Activated naive CD4-positive, alpha-beta T cell treated with anti-CD3 and anti-CD28 coated beads, Interleukin-2, amount 50 U/mL, for 16 hours (primary cell): ENCODE measurements at regions not wholly inside any gene's neighbourhood (a gene's known extent, or its start where the extent isn't known, plus 50 kb on each side); places are given as distances from the start of the nearest gene placed in this dataset.

Experiments used
- DNase-seq: peaks from one replicate; pipeline ENCODE4 v3.0.0-alpha.2; 2020

- no peak for DNase-seq
Observed at GRCh38 chr12:46914336-46914735, 88.5 kb upstream of the SLC38A4 start.

DNA sequence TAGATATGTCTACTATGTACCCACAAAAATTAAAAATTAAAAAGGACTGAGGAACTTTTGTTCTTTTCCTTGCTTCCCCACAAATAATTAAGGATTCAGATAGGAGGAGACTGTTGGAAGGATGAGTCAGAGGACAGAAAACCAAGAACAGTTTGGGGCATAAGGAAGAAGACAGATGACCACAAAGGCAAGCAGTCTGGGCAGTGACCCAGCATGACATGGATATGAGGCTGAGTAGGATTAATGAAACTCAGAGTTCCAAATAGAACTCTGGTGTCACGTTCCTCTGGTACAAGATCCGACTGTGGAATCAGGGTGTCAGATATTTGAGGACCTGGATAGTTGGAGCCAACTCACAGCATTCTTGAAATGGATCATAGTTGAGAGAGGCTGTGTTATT, 89.3 kb upstream of the SLC38A4 start:
- DNase-seq, result no peak

DNA sequence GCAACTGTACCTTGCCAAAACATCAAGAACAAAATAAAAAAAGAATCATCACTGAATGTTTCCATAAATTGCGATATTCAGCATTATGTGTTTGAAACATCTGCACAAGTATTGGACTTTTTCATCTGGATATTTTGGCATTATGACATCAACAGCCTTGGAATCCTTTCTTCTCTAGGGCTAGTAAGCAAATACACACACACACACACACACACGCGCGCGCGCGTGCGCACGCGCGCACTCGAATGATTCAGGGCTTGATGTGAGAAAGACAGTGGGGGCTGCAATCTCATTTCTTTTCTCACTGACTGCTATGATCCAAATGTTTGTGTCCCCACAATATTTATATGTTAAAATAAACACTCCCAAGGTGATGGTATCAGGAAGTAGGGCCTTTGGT, 90.0 kb upstream of the SLC38A4 start:
- no peak for DNase-seq

GRCh38 chr12:46916796-46917419, 91.1 kb upstream of the SLC38A4 start:
- DNase-seq, result no peak

DNA sequence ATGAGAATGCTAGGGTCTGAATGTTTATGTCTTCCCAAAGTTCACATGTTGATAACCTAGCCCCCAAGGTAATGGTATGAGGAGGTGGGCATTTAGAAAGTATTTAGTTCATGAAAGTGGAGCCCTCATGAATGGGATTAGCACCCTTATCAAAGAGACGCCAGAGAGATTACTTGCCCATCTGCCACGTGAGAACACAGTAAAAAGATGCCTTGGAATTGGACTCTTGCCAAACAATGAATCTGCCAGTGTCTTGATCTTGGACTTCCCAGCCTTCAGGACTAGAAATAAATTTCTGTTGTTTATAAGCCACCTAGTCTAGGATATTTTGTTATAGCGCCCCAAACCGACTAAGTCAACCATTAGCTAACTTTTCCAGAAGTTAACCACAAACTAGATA, 92.0 kb upstream of the SLC38A4 start:
- no peak for DNase-seq

DNA sequence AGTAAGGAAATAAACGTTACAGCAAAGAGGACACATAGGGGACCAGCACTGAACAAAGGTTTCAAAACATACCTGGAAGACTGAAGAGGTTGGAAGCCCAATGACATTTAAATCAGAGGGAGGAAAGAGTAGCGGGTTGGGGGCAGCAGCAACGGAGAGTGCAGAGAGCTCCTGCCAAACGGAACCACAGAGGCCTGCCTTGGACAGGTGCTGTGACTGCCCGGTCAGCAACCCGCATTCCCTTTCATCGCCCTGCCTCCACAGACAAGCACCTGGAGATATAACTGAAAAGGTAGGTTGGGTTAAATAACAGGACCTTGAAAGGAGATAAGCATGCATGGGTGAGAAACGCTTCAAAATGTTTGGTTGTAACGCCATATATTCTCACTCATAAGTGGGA, 92.8 kb upstream of the SLC38A4 start:
- DNase-seq, result no peak

DNA sequence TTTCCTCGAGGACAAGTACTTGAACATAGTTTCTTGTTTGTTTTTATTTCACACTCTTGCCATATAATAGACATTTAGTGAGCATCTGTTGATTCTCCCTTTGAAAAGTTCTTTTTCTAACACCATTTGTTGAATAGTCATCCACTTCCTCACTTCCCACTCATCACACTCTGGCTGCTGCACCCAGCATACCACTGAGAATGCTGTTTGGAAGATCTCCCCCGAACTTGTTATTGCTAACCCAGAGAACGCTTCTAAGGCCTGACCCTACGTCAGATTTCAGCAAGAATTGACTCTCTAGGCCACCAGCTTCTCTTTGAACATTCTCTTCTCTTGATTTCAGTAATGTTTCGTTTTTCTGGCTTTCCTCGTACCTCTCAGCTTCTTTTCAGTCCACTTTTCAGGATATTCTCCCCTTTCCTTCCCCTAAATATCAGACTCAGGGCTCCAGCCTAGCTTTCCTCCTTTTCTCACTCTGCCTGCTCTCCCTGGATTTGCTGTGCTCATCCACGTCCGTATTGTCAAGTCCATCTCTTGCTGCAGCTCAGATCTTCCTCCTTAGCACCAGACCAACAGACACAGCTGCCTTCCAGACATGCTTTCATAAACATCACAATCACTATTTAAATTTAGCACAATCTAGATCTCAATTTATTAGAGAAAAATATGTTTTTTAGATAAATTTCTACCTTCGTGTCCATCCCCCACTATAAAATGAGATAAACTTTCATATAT, 94.0 kb upstream of the SLC38A4 start:
- no peak for DNase-seq

DNA sequence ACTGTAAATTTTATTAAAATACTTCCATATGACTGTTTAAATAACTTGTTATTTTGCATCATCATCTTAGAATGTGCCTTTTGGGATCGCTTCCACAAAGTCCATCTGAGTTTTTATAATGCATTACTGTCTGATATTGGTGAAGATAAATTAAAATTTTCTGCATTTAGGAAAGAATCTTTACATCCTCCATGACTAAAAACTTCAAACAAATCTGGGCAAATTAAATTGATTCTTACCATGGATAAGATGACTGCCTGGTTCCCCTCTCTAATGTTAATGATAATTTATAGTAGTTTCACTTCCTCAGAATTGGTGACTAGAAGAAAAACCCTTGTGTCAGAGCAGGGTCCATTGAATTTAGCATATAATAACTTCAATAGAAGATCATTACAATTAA, 94.7 kb upstream of the SLC38A4 start:
- DNase-seq, result no peak

DNA sequence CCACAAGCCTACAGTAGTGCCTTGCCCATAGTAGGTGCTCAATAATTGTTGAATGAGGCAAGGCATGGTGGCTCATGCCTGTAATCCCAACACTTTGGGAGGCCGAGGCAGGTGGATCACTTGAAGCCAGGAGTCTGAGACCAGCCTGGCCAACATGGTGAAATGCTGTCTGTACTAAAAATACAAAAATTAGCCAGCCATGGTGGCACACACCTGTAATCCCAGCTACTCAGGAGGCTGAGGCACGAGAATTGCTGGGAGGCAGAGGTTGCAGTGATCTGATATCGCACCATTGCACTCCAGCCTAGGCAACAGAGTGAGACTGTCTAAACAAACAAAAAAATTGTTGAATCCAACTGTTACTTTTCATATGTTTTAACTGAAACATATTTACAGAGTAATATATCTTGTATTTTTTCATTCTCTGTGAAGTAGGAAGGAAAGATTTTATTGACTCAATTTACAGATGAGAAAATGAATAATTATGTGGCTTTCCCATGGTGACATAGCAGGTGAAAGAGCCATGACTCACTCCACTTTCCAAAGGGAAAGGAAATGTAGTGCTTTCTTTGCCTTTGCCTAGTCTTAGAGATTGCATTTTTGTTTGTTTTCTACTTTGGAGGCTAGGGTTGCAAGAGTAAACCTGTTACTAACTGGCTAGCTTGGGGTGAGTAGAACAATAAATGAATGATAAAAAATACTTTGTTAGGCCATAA, 95.4 kb upstream of the SLC38A4 start:
- DNase-seq, result no peak

DNA sequence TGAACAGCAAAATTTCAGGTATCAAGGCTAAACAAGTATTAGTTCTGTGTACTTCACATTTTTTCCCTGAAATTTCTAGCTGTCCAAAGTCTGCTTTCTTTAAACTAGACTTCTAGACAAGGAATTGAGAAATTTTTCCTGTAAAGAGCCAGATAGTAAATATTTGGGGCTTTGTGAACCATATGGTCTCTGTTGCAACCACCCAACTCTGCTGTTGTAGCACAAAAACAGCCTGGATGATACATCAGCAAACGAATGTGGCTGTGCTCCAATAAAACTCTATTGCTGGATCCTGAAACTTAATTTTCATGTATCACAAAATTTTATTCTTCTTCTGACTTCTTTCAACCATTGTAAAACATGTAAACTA, 96.0 kb upstream of the SLC38A4 start:
- DNase-seq, result no peak

DNA sequence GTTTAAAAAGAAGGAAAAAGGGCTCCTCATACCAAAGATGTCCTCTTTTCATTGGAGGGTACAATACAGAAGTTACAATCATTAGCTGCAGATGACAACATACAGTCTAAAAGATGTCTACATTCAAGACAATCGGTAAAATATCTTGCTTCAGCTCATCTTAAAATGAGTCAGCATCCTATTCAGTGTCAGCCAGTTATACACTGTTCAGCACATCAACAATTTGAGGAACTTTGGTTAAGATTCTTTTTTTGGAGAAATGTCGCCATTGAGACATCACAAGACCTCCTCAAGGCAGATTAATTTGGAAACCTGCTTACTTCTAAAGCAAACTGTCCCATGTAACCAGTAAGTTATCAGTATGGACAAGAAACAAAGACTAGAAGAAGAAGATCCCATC, 100.7 kb upstream of the SLC38A4 start:
- no peak for DNase-seq

DNA sequence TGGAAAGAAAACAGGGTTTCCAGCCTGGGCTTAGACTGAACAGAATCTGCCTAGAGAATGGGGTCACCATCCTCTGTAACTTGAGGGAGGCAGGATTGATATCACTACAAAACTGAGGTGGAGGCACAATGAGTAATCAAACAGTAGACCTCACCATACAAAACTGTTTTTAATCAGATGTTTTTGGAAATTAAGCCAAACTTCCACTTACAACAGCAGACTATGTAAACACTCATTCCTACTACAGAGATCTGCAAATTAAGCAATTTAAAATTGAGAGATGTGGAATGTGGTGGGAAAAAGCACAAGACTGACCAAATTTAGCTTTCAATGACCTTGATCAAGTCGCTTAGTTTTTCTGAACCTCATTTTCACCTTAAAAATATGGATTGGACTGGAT, 104.3 kb upstream of the SLC38A4 start:
- DNase-seq, result no peak

DNA sequence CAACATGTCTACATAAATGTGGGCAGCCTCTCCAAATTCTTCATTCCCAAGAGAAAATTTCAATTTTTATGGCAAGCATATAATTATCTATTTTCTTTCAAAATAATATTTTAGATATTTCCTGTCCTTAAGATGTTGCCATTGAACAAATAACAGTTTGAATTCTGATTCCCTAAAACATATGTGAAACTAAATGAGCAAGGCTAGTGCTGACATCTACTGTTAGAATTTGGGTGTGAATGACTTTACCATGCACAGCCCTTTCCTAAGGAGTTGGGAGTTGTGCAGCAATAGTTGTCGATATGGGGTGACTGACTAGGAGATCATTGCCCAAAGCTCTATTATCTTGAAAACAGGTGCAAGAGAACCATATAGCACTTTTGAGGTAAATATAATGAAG, 108.2 kb upstream of the SLC38A4 start:
- no peak for DNase-seq

- no peak for DNase-seq
Observed at GRCh38 chr12:46934374-46935111, 108.7 kb upstream of the SLC38A4 start.

- DNase-seq, result no peak
Observed at GRCh38 chr12:46935271-46935847, 109.6 kb upstream of the SLC38A4 start.

GRCh38 chr12:46936042-46936441, 110.2 kb upstream of the SLC38A4 start:
- no peak for DNase-seq

- DNase-seq, result no peak
Observed at GRCh38 chr12:46938071-46938678, 112.4 kb upstream of the SLC38A4 start.

- DNase-seq, result no peak
Observed at GRCh38 chr12:46941981-46942380, 116.2 kb upstream of the SLC38A4 start.

- DNase-seq, result no peak
Observed at GRCh38 chr12:46942579-46942978, 116.8 kb upstream of the SLC38A4 start.

- no peak for DNase-seq
Observed at GRCh38 chr12:46944088-46944487, 118.3 kb upstream of the SLC38A4 start.

GRCh38 chr12:46944771-46945170, 119.0 kb upstream of the SLC38A4 start:
- DNase-seq, result no peak

- DNase-seq, result no peak
Observed at GRCh38 chr12:46945591-46945990, 119.8 kb upstream of the SLC38A4 start.

- DNase-seq, result no peak
Observed at GRCh38 chr12:46946137-46946536, 120.3 kb upstream of the SLC38A4 start.
